HUES6 (cell line): ENCODE measurements at regions not wholly inside any gene's neighbourhood (a gene's known extent, or its start where the extent isn't known, plus 50 kb on each side); places are given as distances from the start of the nearest gene placed in this dataset.

Experiments
- H3K27ac ChIP-seq: 2 replicates; pipeline ENCODE4 v1.7.0; 2013; ENCODE audit warnings: low read depth, mild to moderate bottlenecking, low read length, inconsistent platforms
- H3K27me3 ChIP-seq: 2 replicates; pipeline ENCODE4 v1.6.1; 2013; ENCODE audit warnings: low read length; ENCODE audit not compliant: control insufficient read depth, insufficient read depth
- H3K36me3 ChIP-seq: 2 replicates; pipeline ENCODE4 v1.6.1; 2013; ENCODE audit warnings: low read length; ENCODE audit not compliant: control insufficient read depth, insufficient read depth
- H3K4me1 ChIP-seq: 2 replicates; pipeline ENCODE4 v1.6.1; 2013; ENCODE audit warnings: low read length; ENCODE audit not compliant: control insufficient read depth, insufficient read depth
- H3K4me3 ChIP-seq: 2 replicates; pipeline ENCODE4 v1.5.1; 2013; ENCODE audit warnings: low read depth, low read length
- H3K9ac ChIP-seq: one replicate; pipeline ENCODE4 v1.6.1; 2013; ENCODE audit warnings: mild to moderate bottlenecking, low read length
- H3K9me3 ChIP-seq: 2 replicates; pipeline ENCODE4 v1.6.1; 2013; ENCODE audit warnings: low read depth, low read length; ENCODE audit not compliant: control insufficient read depth, insufficient read depth

GRCh38 chr18:6607343-6607742 is 122.2 kb upstream of the ARHGAP28 start:
- Histone ChIP-seq H3K4me1 (peaks cover 15% of the 10 kb centered on the region), H3K9ac (no peak overlapping the region), H3K36me3 (no peaks in the 10 kb centered on the region), H3K27me3 (no peaks in the 10 kb centered on the region), H3K4me3 (no peak overlapping the region), H3K9me3 (peaks cover 5% of the 10 kb centered on the region; the same call in 1 of the 2 replicates), H3K27ac (no peak overlapping the region)

GRCh38 chr18:6609666-6610264 is 119.8 kb upstream of the ARHGAP28 start:
- Histone ChIP-seq H3K4me3 (no peak overlapping the region), H3K27me3 (no peaks in the 10 kb centered on the region), H3K9ac (no peak overlapping the region), H3K9me3 (peaks cover 9% of the 10 kb centered on the region; the same call in 1 of the 2 replicates), H3K36me3 (no peaks in the 10 kb centered on the region), H3K27ac (no peak overlapping the region), H3K4me1 (peaks cover 15% of the 10 kb centered on the region)

- Histone ChIP-seq H3K9ac (no peak overlapping the region), H3K27me3 (no peaks in the 10 kb centered on the region), H3K9me3 (peaks cover 9% of the 10 kb centered on the region; the same call in 1 of the 2 replicates), H3K4me3 (no peak overlapping the region), H3K36me3 (no peaks in the 10 kb centered on the region), H3K27ac (no peak overlapping the region), H3K4me1 (peaks cover 15% of the 10 kb centered on the region)
Observed at GRCh38 chr18:6610466-6610865, 119.0 kb upstream of the ARHGAP28 start.

GRCh38 chr18:6613581-6613980 is 115.9 kb upstream of the ARHGAP28 start:
- Histone ChIP-seq H3K36me3 (no peaks in the 10 kb centered on the region), H3K4me3 (no peak overlapping the region), H3K27me3 (no peaks in the 10 kb centered on the region), H3K4me1 (no peaks in the 10 kb centered on the region; the same call in 1 of the 2 replicates), H3K27ac (no peak overlapping the region), H3K9ac (no peak overlapping the region), H3K9me3 (peaks cover 9% of the 10 kb centered on the region; the same call in 1 of the 2 replicates)

GRCh38 chr18:6614952-6615351 is 114.6 kb upstream of the ARHGAP28 start:
- Histone ChIP-seq H3K4me1 (no peaks in the 10 kb centered on the region; the same call in 1 of the 2 replicates), H3K4me3 (no peak overlapping the region)

GRCh38 chr18:6616981-6617380 is 112.5 kb upstream of the ARHGAP28 start:
- Histone ChIP-seq H3K27ac (no peak overlapping the region), H3K36me3 (no peaks in the 10 kb centered on the region), H3K4me1 (no peaks in the 10 kb centered on the region; the same call in 1 of the 2 replicates), H3K27me3 (no peaks in the 10 kb centered on the region), H3K9ac (no peak overlapping the region), H3K4me3 (no peak overlapping the region), H3K9me3 (peaks cover 4% of the 10 kb centered on the region; the same call in 1 of the 2 replicates)

More at GRCh38 chr18:6614952-6615351, 114.6 kb upstream of the ARHGAP28 start:
- H3K27me3 ChIP-seq = no peaks in the 10 kb centered on the region
- no peaks in the 10 kb centered on the region for H3K36me3 ChIP-seq
- peaks cover 9% of the 10 kb centered on the region; the same call in 1 of the 2 replicates for H3K9me3 ChIP-seq
- no peak overlapping the region for H3K27ac ChIP-seq
- no peak overlapping the region for H3K9ac ChIP-seq

- no peak overlapping the region for H3K9ac ChIP-seq
Observed at GRCh38 chr18:6621437-6621836, 108.1 kb upstream of the ARHGAP28 start.

GRCh38 chr18:6623278-6623677 is 106.2 kb upstream of the ARHGAP28 start:
- Histone ChIP-seq H3K27ac (no peak overlapping the region), H3K9ac (no peak overlapping the region)

More at GRCh38 chr18:6621437-6621836, 108.1 kb upstream of the ARHGAP28 start:
- Histone ChIP-seq H3K27me3 (no peaks in the 10 kb centered on the region), H3K4me1 (no peaks in the 10 kb centered on the region), H3K27ac (no peak overlapping the region), H3K4me3 (no peak overlapping the region), H3K9me3 (no peaks in the 10 kb centered on the region), H3K36me3 (no peaks in the 10 kb centered on the region)

GRCh38 chr18:6624271-6624660 is 105.2 kb upstream of the ARHGAP28 start:
- H3K27me3 ChIP-seq = no peaks in the 10 kb centered on the region
- H3K36me3 ChIP-seq = no peaks in the 10 kb centered on the region
- no peak overlapping the region for H3K9ac ChIP-seq
- no peak overlapping the region for H3K4me3 ChIP-seq
- no peaks in the 10 kb centered on the region for H3K9me3 ChIP-seq
- H3K27ac ChIP-seq = no peak overlapping the region
- H3K4me1 ChIP-seq = no peaks in the 10 kb centered on the region

More at GRCh38 chr18:6623278-6623677, 106.2 kb upstream of the ARHGAP28 start:
- H3K4me3 ChIP-seq = no peak overlapping the region
- no peaks in the 10 kb centered on the region for H3K4me1 ChIP-seq
- no peaks in the 10 kb centered on the region for H3K27me3 ChIP-seq
- H3K9me3 ChIP-seq = no peaks in the 10 kb centered on the region
- no peaks in the 10 kb centered on the region for H3K36me3 ChIP-seq

- H3K27me3 ChIP-seq = no peaks in the 10 kb centered on the region
- H3K4me3 ChIP-seq = no peak overlapping the region
Observed at GRCh38 chr18:6624661-6625311, 104.7 kb upstream of the ARHGAP28 start.

GRCh38 chr18:6625481-6625880 is 104.0 kb upstream of the ARHGAP28 start:
- Histone ChIP-seq H3K27ac (no peak overlapping the region), H3K4me3 (no peak overlapping the region), H3K9me3 (no peaks in the 10 kb centered on the region), H3K4me1 (no peaks in the 10 kb centered on the region), H3K9ac (no peak overlapping the region), H3K36me3 (no peaks in the 10 kb centered on the region), H3K27me3 (no peaks in the 10 kb centered on the region)

More at GRCh38 chr18:6624661-6625311, 104.7 kb upstream of the ARHGAP28 start:
- Histone ChIP-seq H3K27ac (no peak overlapping the region), H3K36me3 (no peaks in the 10 kb centered on the region), H3K4me1 (no peaks in the 10 kb centered on the region), H3K9ac (no peak overlapping the region), H3K9me3 (no peaks in the 10 kb centered on the region)
